DOHH2 (cell line): ENCODE measurements at regions not wholly inside any gene's neighbourhood (a gene's known extent, or its start where the extent isn't known, plus 50 kb on each side); places are given as distances from the start of the nearest gene placed in this dataset.
"Not testable (repeated sequence)": the region's sequence is repeated elsewhere in the genome, so short reads cannot be mapped to it uniquely, and the experiment has no call there.

Experiments used
- H3F3A ChIP-seq: fragments of 200-600 bp; sonication (generic), shearing (Covaris generic); 2 replicates; pipeline ENCODE4 v1.6.0; 2016; ENCODE audit warnings: antibody characterized with exemption, mild to moderate bottlenecking; ENCODE audit not compliant: control insufficient read depth, insufficient read depth
- H3K27ac ChIP-seq: fragments of 200-600 bp; sonication (generic); 2 replicates; pipeline ENCODE4 v1.5.1; 2014; ENCODE audit warnings: low read depth, mild to moderate bottlenecking, low read length, moderate library complexity
- H3K27me3 ChIP-seq: fragments of 200-600 bp; sonication (generic); 2 replicates; pipeline ENCODE4 v1.6.1; 2014; ENCODE audit warnings: mild to moderate bottlenecking, low read length, mixed read lengths; ENCODE audit not compliant: control insufficient read depth
- H3K36me3 ChIP-seq: fragments of 200-600 bp; sonication (generic); 2 replicates; pipeline ENCODE4 v1.6.1; 2014; ENCODE audit warnings: mild to moderate bottlenecking, low read length, moderate library complexity, mixed read lengths; ENCODE audit not compliant: control insufficient read depth
- H3K4me1 ChIP-seq: fragments of 200-600 bp; sonication (generic); 2 replicates; pipeline ENCODE4 v1.6.1; 2014; ENCODE audit warnings: mild to moderate bottlenecking, low read length, mixed read lengths; ENCODE audit not compliant: control insufficient read depth
- H3K4me2 ChIP-seq: fragments of 200-600 bp; sonication (generic); 2 replicates; pipeline ENCODE4 v1.6.0; 2014; ENCODE audit warnings: mild to moderate bottlenecking, low read length, moderate library complexity
- H3K4me3 ChIP-seq: fragments of 200-600 bp; sonication (generic); 2 replicates; pipeline ENCODE4 v1.5.1; 2014; ENCODE audit warnings: mild to moderate bottlenecking, low read length, mixed read lengths
- H3K79me2 ChIP-seq: fragments of 200-600 bp; sonication (generic); 2 replicates; pipeline ENCODE4 v1.6.1; 2014; ENCODE audit warnings: mild to moderate bottlenecking, low read length, mixed read lengths; ENCODE audit not compliant: control insufficient read depth
- H3K9me2 ChIP-seq: fragments of 200-600 bp; sonication (generic); replicated peaks from 2 replicates; pipeline ENCODE4 v1.6.1; 2014; ENCODE audit warnings: mild to moderate bottlenecking, low read length, mixed read lengths; ENCODE audit not compliant: control insufficient read depth
- H3K9me3 ChIP-seq: fragments of 200-600 bp; sonication (generic); 2 replicates; pipeline ENCODE4 v1.6.1; 2014; ENCODE audit warnings: antibody characterized with exemption, low read length, mixed read lengths; ENCODE audit not compliant: control insufficient read depth, insufficient read depth
- H4K20me1 ChIP-seq: fragments of 200-600 bp; sonication (generic); 2 replicates; pipeline ENCODE4 v1.6.0; 2014; ENCODE audit warnings: low read depth, mild to moderate bottlenecking, antibody characterized with exemption, low read length, moderate library complexity; ENCODE audit not compliant: control insufficient read depth, insufficient read depth
- EZH2phosphoT487 ChIP-seq: fragments of 200-600 bp; sonication (generic); IDR thresholded peaks from 2 replicates; pipeline ENCODE4 v1.6.1; 2017; ENCODE audit warnings: borderline replicate concordance, mild to moderate bottlenecking, antibody characterized with exemption, low read length, moderate library complexity, mixed read lengths
- TF ChIP-seq, protein P1 (sequence below): fragments of 200-600 bp; sonication (generic); IDR thresholded peaks from one replicate; pipeline ENCODE4 v1.5.1; 2014; ENCODE audit warnings: antibody characterized with exemption, mild to moderate bottlenecking, low read depth, low read length; ENCODE audit not compliant: poor library complexity, severe bottlenecking

DNA sequence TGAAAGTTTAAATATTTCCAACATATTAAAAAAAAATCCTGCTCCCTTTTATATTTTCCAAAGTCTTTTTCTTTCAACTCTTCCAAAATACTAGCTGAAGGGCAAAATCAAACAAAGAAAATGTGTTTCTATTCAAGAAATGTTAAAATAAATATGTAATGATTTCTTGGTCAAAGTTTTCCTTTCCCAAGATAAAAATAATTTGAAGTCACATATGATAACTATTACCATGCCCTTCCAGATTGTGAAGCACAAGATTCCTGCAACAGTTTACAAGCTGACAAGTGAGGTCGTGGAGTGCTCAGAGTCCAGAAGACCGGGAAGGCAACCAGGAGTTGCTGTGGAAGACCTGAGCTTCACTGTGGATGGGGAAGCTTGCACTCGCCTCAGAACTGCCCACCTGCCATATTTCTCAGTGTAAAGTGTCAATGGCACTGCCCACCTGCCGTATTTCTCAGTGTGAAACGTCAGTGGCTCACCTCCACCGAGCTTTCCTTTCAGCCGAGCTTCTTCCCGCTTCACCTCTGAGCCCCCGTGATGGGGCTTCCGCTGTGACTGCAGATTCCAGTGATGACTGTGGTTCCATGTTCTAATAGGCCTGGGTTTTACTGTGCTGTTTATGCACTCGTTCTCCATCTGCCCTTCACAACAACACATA is 160.5 kb downstream of the THBS2 start:
- no peaks in the 10 kb centered on the region for H3F3A ChIP-seq
- H3K4me1 ChIP-seq, result no peaks in the 10 kb centered on the region
- H4K20me1 ChIP-seq, result no peaks in the 10 kb centered on the region
- no peaks in the 10 kb centered on the region for H3K36me3 ChIP-seq
- no peak for TF ChIP-seq EZH2phosphoT487
- TF ChIP-seq, protein P1, sequence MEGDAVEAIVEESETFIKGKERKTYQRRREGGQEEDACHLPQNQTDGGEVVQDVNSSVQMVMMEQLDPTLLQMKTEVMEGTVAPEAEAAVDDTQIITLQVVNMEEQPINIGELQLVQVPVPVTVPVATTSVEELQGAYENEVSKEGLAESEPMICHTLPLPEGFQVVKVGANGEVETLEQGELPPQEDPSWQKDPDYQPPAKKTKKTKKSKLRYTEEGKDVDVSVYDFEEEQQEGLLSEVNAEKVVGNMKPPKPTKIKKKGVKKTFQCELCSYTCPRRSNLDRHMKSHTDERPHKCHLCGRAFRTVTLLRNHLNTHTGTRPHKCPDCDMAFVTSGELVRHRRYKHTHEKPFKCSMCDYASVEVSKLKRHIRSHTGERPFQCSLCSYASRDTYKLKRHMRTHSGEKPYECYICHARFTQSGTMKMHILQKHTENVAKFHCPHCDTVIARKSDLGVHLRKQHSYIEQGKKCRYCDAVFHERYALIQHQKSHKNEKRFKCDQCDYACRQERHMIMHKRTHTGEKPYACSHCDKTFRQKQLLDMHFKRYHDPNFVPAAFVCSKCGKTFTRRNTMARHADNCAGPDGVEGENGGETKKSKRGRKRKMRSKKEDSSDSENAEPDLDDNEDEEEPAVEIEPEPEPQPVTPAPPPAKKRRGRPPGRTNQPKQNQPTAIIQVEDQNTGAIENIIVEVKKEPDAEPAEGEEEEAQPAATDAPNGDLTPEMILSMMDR, result no peak
- no peaks in the 10 kb centered on the region for H3K9me2 ChIP-seq
- H3K4me2 ChIP-seq, result no peak overlapping the region
- H3K79me2 ChIP-seq, result no peaks in the 10 kb centered on the region
- H3K27me3 ChIP-seq, result no peaks in the 10 kb centered on the region
- no peak overlapping the region for H3K27ac ChIP-seq
- peaks cover 15% of the 10 kb centered on the region; the same call in 1 of the 2 replicates for H3K9me3 ChIP-seq
- H3K4me3 ChIP-seq, result no peak overlapping the region

DNA sequence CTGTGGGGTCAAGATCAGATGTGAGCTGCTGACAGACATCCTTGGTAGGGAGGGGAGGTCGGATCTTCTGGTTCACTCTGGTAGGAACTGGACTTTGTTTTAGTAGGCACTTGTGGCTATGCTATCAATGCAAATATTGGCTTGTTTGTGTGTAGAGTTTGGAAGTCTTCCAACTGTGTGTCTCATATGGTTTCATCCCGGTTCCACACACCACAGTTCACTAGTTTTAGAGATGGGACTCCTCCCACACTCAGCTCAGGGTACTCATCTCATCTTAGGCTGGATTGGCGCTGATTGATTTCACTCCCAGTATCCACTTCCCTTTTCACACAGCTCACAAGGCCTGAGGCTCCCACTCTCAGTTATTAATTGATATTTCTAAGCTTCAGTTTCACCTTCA is 161.3 kb downstream of the THBS2 start:
- Histone ChIP-seq H3K4me2 (no peak overlapping the region), H3K4me3 (no peak overlapping the region), H3K9me3 (peaks cover 15% of the 10 kb centered on the region; the same call in 1 of the 2 replicates), H3K27me3 (no peaks in the 10 kb centered on the region), H3K27ac (no peak overlapping the region), H4K20me1 (no peaks in the 10 kb centered on the region), H3K79me2 (no peaks in the 10 kb centered on the region), H3K9me2 (no peaks in the 10 kb centered on the region), H3K4me1 (no peaks in the 10 kb centered on the region), H3F3A (no peaks in the 10 kb centered on the region), H3K36me3 (no peaks in the 10 kb centered on the region)
- TF ChIP-seq, protein P1, result no peak
- TF ChIP-seq EZH2phosphoT487, result no peak

DNA sequence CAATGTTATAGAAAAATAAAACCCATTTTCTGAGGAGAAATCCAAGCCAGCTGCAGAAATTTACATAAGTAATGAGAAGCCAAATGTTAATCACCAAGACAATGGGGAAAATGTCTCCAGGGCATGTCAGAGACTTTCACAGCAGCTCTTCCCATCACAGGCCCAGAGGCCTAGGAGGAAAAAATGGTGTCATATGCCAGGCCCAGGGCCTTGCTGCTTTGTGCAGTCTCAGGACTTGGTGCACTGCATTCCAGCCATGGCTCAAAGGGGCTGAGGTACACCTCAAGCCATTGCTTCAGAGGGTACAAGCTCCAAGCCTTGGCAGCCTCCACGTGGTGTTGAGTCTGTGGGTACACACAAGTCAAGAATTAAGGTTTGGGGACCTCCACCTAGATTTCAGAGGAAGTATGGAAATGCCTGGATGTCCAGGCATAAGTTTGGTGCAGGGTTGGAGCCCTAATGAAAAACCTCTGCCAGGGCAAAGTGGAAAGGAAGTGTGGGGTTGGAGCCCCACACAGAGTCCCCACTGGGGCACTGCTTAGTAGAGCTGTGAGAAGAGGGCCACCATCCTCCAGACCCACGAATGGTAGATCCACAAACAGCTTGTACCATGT is 163.0 kb downstream of the THBS2 start:
- H3K79me2 ChIP-seq, H3K4me2 ChIP-seq, H3K27me3 ChIP-seq, H3F3A ChIP-seq, H3K4me3 ChIP-seq, H3K9me2 ChIP-seq, H3K27ac ChIP-seq, H3K36me3 ChIP-seq, H3K4me1 ChIP-seq, H4K20me1 ChIP-seq: not testable (repeated sequence)
- H3K9me3 ChIP-seq, result peaks cover 20% of the 10 kb centered on the region; the same call in 1 of the 2 replicates

DNA sequence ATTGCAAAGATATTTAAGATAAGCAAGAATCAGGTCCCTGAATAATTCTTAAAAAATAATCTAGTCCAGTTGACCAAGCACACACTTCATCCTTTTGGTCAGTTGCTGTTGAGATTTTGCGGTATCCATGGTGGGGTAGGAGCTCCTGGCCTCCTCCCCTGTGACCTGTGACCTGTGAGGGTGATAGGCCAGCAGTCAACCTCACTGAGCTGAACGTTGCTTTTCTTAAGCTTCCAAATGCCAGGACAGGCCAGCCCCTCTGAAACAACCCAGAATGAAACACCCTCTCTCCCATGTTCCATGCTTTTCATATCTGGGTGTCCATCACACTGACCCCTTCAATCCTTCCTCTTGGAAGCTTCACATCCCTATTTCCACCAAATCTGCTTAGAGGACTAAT is 164.9 kb downstream of the THBS2 start:
- Histone ChIP-seq H3K27ac (no peak overlapping the region), H3K27me3 (no peaks in the 10 kb centered on the region), H3K4me1 (no peaks in the 10 kb centered on the region), H4K20me1 (no peaks in the 10 kb centered on the region), H3K9me2 (no peaks in the 10 kb centered on the region), H3K4me3 (no peak overlapping the region), H3K36me3 (no peaks in the 10 kb centered on the region), H3K79me2 (no peaks in the 10 kb centered on the region), H3F3A (no peaks in the 10 kb centered on the region), H3K4me2 (no peak overlapping the region), H3K9me3 (peaks cover 21% of the 10 kb centered on the region; the same call in 1 of the 2 replicates)
- no peak for TF ChIP-seq EZH2phosphoT487
- TF ChIP-seq, protein P1, result no peak
